GM23338 (cell line): ENCODE measurements at regions not wholly inside any gene's neighbourhood (a gene's known extent, or its start where the extent isn't known, plus 50 kb on each side); places are given as distances from the start of the nearest gene placed in this dataset.
A peak's percentile ranks its signal among the peaks of the same experiment; 100 is the strongest.

ENCODE experiments used
- ATAC-seq: fragments of 200-7000 bp; cut with Tn5 transposase; 3 replicates; pipeline ENCODE4 v1.9.1; 2020
- DNase-seq: peaks from one replicate; pipeline ENCODE4 v3.0.0-alpha.2; 2015; ENCODE audit warnings: low spot score
- H2AFZ ChIP-seq: fragments of 200-600 bp; sonication (generic); 2 replicates; pipeline ENCODE4 v1.8.0; 2016; ENCODE audit warnings: antibody characterized with exemption, mild to moderate bottlenecking, moderate library complexity
- H3F3A ChIP-seq: fragments of 200-600 bp; sonication (generic); replicated peaks from 2 replicates; pipeline ENCODE4 v1.8.0; 2017; ENCODE audit warnings: antibody characterized with exemption, mixed run types, low read depth
- H3K27ac ChIP-seq: fragments of 200-600 bp; sonication (generic); 2 replicates; pipeline ENCODE4 v1.6.1; 2016; ENCODE audit warnings: low read depth
- H3K27me3 ChIP-seq: fragments of 200-600 bp; sonication (generic); 2 replicates; pipeline ENCODE4 v1.8.0; 2016; ENCODE audit warnings: mild to moderate bottlenecking, mixed run types, moderate library complexity; ENCODE audit not compliant: insufficient read depth
- H3K36me3 ChIP-seq: fragments of 200-600 bp; sonication (generic); 2 replicates; pipeline ENCODE4 v1.8.0; 2016; ENCODE audit warnings: mild to moderate bottlenecking; ENCODE audit not compliant: insufficient read depth
- H3K4me1 ChIP-seq: fragments of 200-600 bp; sonication (generic); 2 replicates; pipeline ENCODE4 v1.8.0; 2016; ENCODE audit warnings: mild to moderate bottlenecking, moderate library complexity; ENCODE audit not compliant: insufficient read depth
- H3K4me2 ChIP-seq: fragments of 200-600 bp; sonication (generic); 2 replicates; pipeline ENCODE4 v1.7.1; 2017; ENCODE audit warnings: mixed run types
- H3K4me3 ChIP-seq: fragments of 200-600 bp; sonication (generic); 2 replicates; pipeline ENCODE4 v1.6.1; 2016; ENCODE audit warnings: mixed run types
- H3K79me2 ChIP-seq: fragments of 200-600 bp; sonication (generic); replicated peaks from 2 replicates; pipeline ENCODE4 v1.8.0; 2017; ENCODE audit warnings: mild to moderate bottlenecking; ENCODE audit not compliant: insufficient read depth
- H3K9me2 ChIP-seq: fragments of 200-600 bp; sonication (generic); 2 replicates; pipeline ENCODE4 v1.8.0; 2017; ENCODE audit not compliant: insufficient read depth
- H4K20me1 ChIP-seq: fragments of 200-600 bp; sonication (generic); replicated peaks from 2 replicates; pipeline ENCODE4 v1.8.0; 2017; ENCODE audit warnings: mild to moderate bottlenecking; ENCODE audit not compliant: insufficient read depth
- H3K27ac Mint-ChIP-seq: 2 replicates; pipeline ENCODE4 v1.8.0; 2020; ENCODE audit warnings: inconsistent platforms, mild to moderate bottlenecking, moderate library complexity, mixed read lengths
- H3K27me3 Mint-ChIP-seq: 3 replicates; pipeline ENCODE4 v1.8.0; 2022; ENCODE audit warnings: low read depth, mild to moderate bottlenecking, moderate library complexity, mixed read lengths, inconsistent platforms; ENCODE audit not compliant: insufficient read depth, poor library complexity
- H3K36me3 Mint-ChIP-seq: 3 replicates; pipeline ENCODE4 v1.8.0; 2021; ENCODE audit warnings: low read depth, mild to moderate bottlenecking, inconsistent platforms, moderate library complexity, mixed read lengths
- H3K4me1 Mint-ChIP-seq: 3 replicates; pipeline ENCODE4 v1.8.0; 2020; ENCODE audit warnings: mild to moderate bottlenecking, inconsistent platforms, mixed read lengths
- H3K4me3 Mint-ChIP-seq: 3 replicates; pipeline ENCODE4 v1.8.0; 2021; ENCODE audit warnings: moderate library complexity, mild to moderate bottlenecking, inconsistent platforms, mixed read lengths
- H3K9me3 Mint-ChIP-seq: 3 replicates; pipeline ENCODE4 v1.8.0; 2020; ENCODE audit warnings: moderate library complexity, mild to moderate bottlenecking, inconsistent platforms, mixed read lengths
- CREB1 ChIP-seq: fragments of 250-450 bp; sonication (Bioruptor Pico); IDR thresholded peaks from 2 replicates; pipeline ENCODE4 v1.5.0; 2020; ENCODE audit warnings: low read depth, mild to moderate bottlenecking, moderate library complexity
- CTCF ChIP-seq, 2 experiments: fragments of 200-600 bp in 1 of 2; sonication (generic) in 1 of 2; conservative IDR thresholded peaks; 2 replicates each; pipeline versions ENCODE4 v1.5.1 to v1.6.1; 2016 to 2017; ENCODE audit warnings: antibody characterized with exemption in 2 of 2, low read depth in 2 of 2, mild to moderate bottlenecking in 2 of 2, moderate library complexity in 1 of 2
- ETS1 ChIP-seq: IDR thresholded peaks from 2 replicates; pipeline ENCODE4 v1.6.1; 2016; ENCODE audit warnings: antibody characterized with exemption
- EZH2 ChIP-seq: fragments of 200-600 bp; sonication (generic); IDR thresholded peaks from one replicate; pipeline ENCODE4 v1.8.0; 2017; ENCODE audit warnings: antibody characterized with exemption, mild to moderate bottlenecking, low read depth; ENCODE audit not compliant: unreplicated experiment
- EZH2phosphoT487 ChIP-seq: fragments of 200-600 bp; sonication (generic); IDR thresholded peaks from one replicate; pipeline ENCODE4 v1.8.1; 2018; ENCODE audit warnings: antibody characterized with exemption; ENCODE audit not compliant: unreplicated experiment
- JUNB ChIP-seq: IDR thresholded peaks from one replicate; pipeline ENCODE4 v1.6.1; 2016; ENCODE audit warnings: antibody characterized with exemption; ENCODE audit not compliant: unreplicated experiment
- NANOG ChIP-seq: IDR thresholded peaks from 2 replicates; pipeline ENCODE4 v1.6.1; 2016; ENCODE audit warnings: antibody characterized with exemption, borderline replicate concordance
- POLR2AphosphoS5 ChIP-seq: IDR thresholded peaks from 2 replicates; pipeline ENCODE4 v1.6.1; 2016; ENCODE audit warnings: antibody characterized with exemption, low read depth
- STAT1 ChIP-seq: IDR thresholded peaks from one replicate; pipeline ENCODE4 v1.6.1; 2016; ENCODE audit warnings: antibody characterized with exemption; ENCODE audit not compliant: unreplicated experiment
- ZNF114 ChIP-seq: fragments of 250-450 bp; sonication (Bioruptor Pico); IDR thresholded peaks from 2 replicates; pipeline ENCODE4 v1.5.0; 2020; ENCODE audit warnings: mild to moderate bottlenecking, moderate library complexity
- ZNF462 ChIP-seq: fragments of 250-450 bp; sonication (Bioruptor Pico); IDR thresholded peaks from 2 replicates; pipeline ENCODE4 v1.5.0; 2020; ENCODE audit warnings: mild to moderate bottlenecking, moderate library complexity

DNA sequence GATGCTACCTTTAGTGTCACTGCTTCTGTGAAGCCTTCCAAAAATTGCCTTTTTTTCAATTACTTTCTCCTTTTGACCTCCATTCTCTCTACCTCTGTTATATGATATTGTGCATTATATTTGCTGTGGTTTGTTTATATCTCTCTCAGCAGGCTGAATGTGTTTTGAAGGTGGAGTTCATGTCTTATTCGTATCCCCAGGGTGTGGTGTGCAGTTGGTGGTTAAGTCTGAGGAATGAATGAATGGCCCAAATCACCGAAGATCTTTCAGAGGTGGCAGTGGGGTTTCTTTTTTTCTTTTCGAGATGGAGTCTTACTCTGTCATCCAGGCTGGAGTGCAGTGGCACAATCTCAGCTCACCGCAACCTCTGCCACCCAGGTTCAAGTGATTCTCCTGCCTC is 53.5 kb upstream of the MAP4K3 start (continued):
- TF ChIP-seq CTCF (conservative IDR thresholded peaks at IDR 0.05; ENCODE audit: low read depth in 2 of 2) = no peak
- TF ChIP-seq NANOG = no peak
- TF ChIP-seq CREB1 (CRISPR knock-in tag) = no peak

GRCh38 chr2:39491653-39492052 is 54.6 kb upstream of the MAP4K3 start:
- H3K4me3 Mint-ChIP-seq = no peak overlapping the region
- ATAC-seq = no peak

DNA sequence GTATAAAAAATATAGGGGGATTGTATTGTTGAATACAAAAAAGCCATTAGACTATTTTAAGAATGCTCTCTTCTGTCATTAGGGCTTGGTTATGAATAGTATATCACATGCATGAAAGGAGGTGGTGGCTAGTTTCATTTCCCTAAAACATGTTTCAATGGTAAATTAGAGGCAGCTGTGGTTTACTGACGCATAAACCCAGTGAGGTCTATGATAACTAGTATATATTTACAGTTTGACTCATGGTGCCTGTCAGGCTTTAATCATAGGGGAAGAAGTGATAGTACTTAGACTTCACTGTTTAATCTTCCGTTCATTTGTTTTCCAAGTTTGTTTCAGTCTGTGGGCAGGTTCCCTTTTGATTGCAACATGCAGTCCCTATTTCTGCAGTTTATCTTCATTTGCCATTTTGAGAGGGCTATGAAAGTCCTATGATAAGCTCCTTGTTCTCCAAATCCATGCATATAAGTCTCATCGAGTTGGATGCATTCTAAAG is 55.1 kb upstream of the MAP4K3 start:
- DNase-seq (no peak), ATAC-seq (no peak)
- Histone ChIP-seq H3K27ac (0 out of 2 replicates have a peak overlapping the region, but pooled peaks have one; percentile 6), H3K27me3 (no peaks in the 10 kb centered on the region), H4K20me1 (no peaks in the 10 kb centered on the region), H3F3A (no peaks in the 10 kb centered on the region), H2AFZ (no peak overlapping the region), H3K79me2 (no peaks in the 10 kb centered on the region), H3K4me3 (no peak overlapping the region), H3K9me2 (no peaks in the 10 kb centered on the region), H3K4me2 (no peak overlapping the region), H3K4me1 (peaks cover 23% of the 10 kb centered on the region), H3K36me3 (no peaks in the 10 kb centered on the region)
- no peaks in the 10 kb centered on the region; the same call in 2 of the 3 replicates for H3K36me3 Mint-ChIP-seq
- H3K27me3 Mint-ChIP-seq = peaks cover 1% of the 10 kb centered on the region
- H3K4me1 Mint-ChIP-seq = peaks cover 16% of the 10 kb centered on the region
- H3K27ac Mint-ChIP-seq = no peak overlapping the region
- no peak overlapping the region for H3K4me3 Mint-ChIP-seq
- H3K9me3 Mint-ChIP-seq = no peaks in the 10 kb centered on the region; the same call in 2 of the 3 replicates
- no peak for TF ChIP-seq JUNB
- TF ChIP-seq NANOG = no peak
- no peak for TF ChIP-seq ZNF462
- no peak for TF ChIP-seq ZNF114 (CRISPR knock-in tag)
- TF ChIP-seq EZH2 = no peak
- no peak for TF ChIP-seq EZH2phosphoT487
- no peak for TF ChIP-seq STAT1
- TF ChIP-seq POLR2AphosphoS5 = no peak

More at GRCh38 chr2:39491653-39492052, 54.6 kb upstream of the MAP4K3 start:
- no peak overlapping the region for H3K27ac ChIP-seq
- H3K4me2 ChIP-seq = no peak overlapping the region
- Mint-ChIP-seq H3K36me3 (no peaks in the 10 kb centered on the region; the same call in 2 of the 3 replicates), H3K27me3 (no peaks in the 10 kb centered on the region), H3K27ac (no peak overlapping the region), H3K4me1 (peaks cover 21% of the 10 kb centered on the region), H3K9me3 (no peaks in the 10 kb centered on the region; the same call in 2 of the 3 replicates)
- H3F3A ChIP-seq = no peaks in the 10 kb centered on the region
- DNase-seq = no peak
- no peak for TF ChIP-seq ETS1
- H3K36me3 ChIP-seq = no peaks in the 10 kb centered on the region
- H2AFZ ChIP-seq = no peak overlapping the region
- no peaks in the 10 kb centered on the region for H4K20me1 ChIP-seq
- no peaks in the 10 kb centered on the region for H3K27me3 ChIP-seq
- no peak overlapping the region for H3K4me3 ChIP-seq
- H3K9me2 ChIP-seq = no peaks in the 10 kb centered on the region
- peaks cover 26% of the 10 kb centered on the region for H3K4me1 ChIP-seq
- no peaks in the 10 kb centered on the region for H3K79me2 ChIP-seq
